OCI-LY1 (cell line): ENCODE measurements at regions not wholly inside any gene's neighbourhood (a gene's known extent, or its start where the extent isn't known, plus 50 kb on each side); places are given as distances from the start of the nearest gene placed in this dataset.

Experiments
- H2AFZ ChIP-seq: fragments of 200-600 bp; sonication (generic), shearing (Covaris generic); 2 replicates; pipeline ENCODE4 v1.6.0; 2014; ENCODE audit warnings: antibody characterized with exemption, mild to moderate bottlenecking, low read length
- H3F3A ChIP-seq: fragments of 200-600 bp; sonication (generic), shearing (Covaris generic); 2 replicates; pipeline ENCODE4 v1.6.0; 2014; ENCODE audit warnings: mild to moderate bottlenecking, antibody characterized with exemption, low read length, moderate library complexity; ENCODE audit not compliant: insufficient read depth
- H3K27ac ChIP-seq: fragments of 200-600 bp; sonication (generic); 2 replicates; pipeline ENCODE4 v1.5.1; 2014; ENCODE audit warnings: low read length, mixed run types, mild to moderate bottlenecking, low read depth; ENCODE audit not compliant: poor library complexity, severe bottlenecking
- H3K27me3 ChIP-seq: fragments of 200-600 bp; sonication (generic); 2 replicates; pipeline ENCODE4 v1.6.0; 2014; ENCODE audit warnings: antibody characterized with exemption, mild to moderate bottlenecking, low read length, moderate library complexity; ENCODE audit not compliant: insufficient read depth
- H3K36me3 ChIP-seq: fragments of 200-600 bp; sonication (generic); 2 replicates; pipeline ENCODE4 v1.6.1; 2014; ENCODE audit warnings: mild to moderate bottlenecking, antibody characterized with exemption, low read length, moderate library complexity, mixed read lengths; ENCODE audit not compliant: insufficient read depth
- H3K4me1 ChIP-seq: fragments of 200-600 bp; sonication (generic); 2 replicates; pipeline ENCODE4 v1.5.1; 2014; ENCODE audit warnings: mild to moderate bottlenecking, low read length, moderate library complexity; ENCODE audit not compliant: insufficient read depth, severe bottlenecking
- H3K4me2 ChIP-seq: fragments of 200-600 bp; sonication (generic), shearing (Covaris generic); 2 replicates; pipeline ENCODE4 v1.6.1; 2014; ENCODE audit warnings: low read length
- H3K4me3 ChIP-seq: fragments of 200-600 bp; sonication (generic); 2 replicates; pipeline ENCODE4 v1.5.1; 2014; ENCODE audit warnings: low read length, low read depth, mild to moderate bottlenecking, mixed read lengths; ENCODE audit not compliant: poor library complexity, severe bottlenecking
- H3K79me2 ChIP-seq: fragments of 200-600 bp; shearing (Covaris generic); 2 replicates; pipeline ENCODE4 v1.6.1; 2016; ENCODE audit warnings: mixed run types, low read length, mixed read lengths; ENCODE audit not compliant: insufficient read depth
- H3K9ac ChIP-seq: fragments of 200-600 bp; sonication (generic), shearing (Covaris generic); 2 replicates; pipeline ENCODE4 v1.6.1; 2014; ENCODE audit warnings: mild to moderate bottlenecking, low read length, mixed read lengths
- H3K9me2 ChIP-seq: fragments of 200-600 bp; sonication (generic), shearing (Covaris generic); 2 replicates; pipeline ENCODE4 v1.6.1; 2014; ENCODE audit warnings: low read depth, mild to moderate bottlenecking, low read length, mixed read lengths
- H3K9me3 ChIP-seq: fragments of 200-600 bp; shearing (Covaris generic); 2 replicates; pipeline ENCODE4 v1.6.1; 2014; ENCODE audit warnings: low read length, mixed read lengths
- H4K20me1 ChIP-seq: fragments of 200-600 bp; sonication (generic), shearing (Covaris generic); 2 replicates; pipeline ENCODE4 v1.6.0; 2016; ENCODE audit warnings: mild to moderate bottlenecking, low read length; ENCODE audit not compliant: insufficient read depth
- EZH2 ChIP-seq: fragments of 200-600 bp; sonication (generic), shearing (Covaris generic); IDR thresholded peaks from 2 replicates; pipeline ENCODE4 v1.8.0; 2017; ENCODE audit warnings: borderline replicate concordance, mixed run types, mild to moderate bottlenecking, antibody characterized with exemption, low read length, moderate library complexity, mixed read lengths
- TF ChIP-seq, protein P1 (sequence below): fragments of 200-600 bp; sonication (generic), shearing (Covaris generic); IDR thresholded peaks from 2 replicates; pipeline ENCODE4 v1.5.1; 2017; ENCODE audit warnings: mild to moderate bottlenecking, antibody characterized with exemption, low read length, moderate library complexity, mixed read lengths

DNA sequence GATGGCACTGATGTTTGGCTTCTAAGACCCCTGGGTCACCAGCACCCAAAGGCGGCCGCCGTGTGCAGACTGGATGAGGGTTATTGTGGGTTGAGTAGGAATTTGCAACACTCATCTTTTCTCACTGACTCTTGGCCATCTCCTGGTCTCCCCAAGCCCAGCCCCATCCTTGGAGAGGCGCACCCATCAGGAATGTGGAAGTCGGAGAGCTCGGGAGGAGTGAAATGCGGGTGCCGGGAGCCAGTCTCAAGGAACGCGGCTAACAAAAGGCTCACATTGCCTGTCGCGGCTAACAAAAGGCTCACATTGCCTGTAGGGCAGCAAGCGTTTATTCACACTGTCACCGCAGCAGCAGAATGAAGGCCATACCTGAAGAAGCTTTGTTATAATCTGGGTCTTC lies 248.6 kb downstream of the FOXL1 start:
- TF ChIP-seq, protein P1, sequence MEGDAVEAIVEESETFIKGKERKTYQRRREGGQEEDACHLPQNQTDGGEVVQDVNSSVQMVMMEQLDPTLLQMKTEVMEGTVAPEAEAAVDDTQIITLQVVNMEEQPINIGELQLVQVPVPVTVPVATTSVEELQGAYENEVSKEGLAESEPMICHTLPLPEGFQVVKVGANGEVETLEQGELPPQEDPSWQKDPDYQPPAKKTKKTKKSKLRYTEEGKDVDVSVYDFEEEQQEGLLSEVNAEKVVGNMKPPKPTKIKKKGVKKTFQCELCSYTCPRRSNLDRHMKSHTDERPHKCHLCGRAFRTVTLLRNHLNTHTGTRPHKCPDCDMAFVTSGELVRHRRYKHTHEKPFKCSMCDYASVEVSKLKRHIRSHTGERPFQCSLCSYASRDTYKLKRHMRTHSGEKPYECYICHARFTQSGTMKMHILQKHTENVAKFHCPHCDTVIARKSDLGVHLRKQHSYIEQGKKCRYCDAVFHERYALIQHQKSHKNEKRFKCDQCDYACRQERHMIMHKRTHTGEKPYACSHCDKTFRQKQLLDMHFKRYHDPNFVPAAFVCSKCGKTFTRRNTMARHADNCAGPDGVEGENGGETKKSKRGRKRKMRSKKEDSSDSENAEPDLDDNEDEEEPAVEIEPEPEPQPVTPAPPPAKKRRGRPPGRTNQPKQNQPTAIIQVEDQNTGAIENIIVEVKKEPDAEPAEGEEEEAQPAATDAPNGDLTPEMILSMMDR: no peak
- TF ChIP-seq EZH2: no peak
- H3K79me2 ChIP-seq: no peaks in the 10 kb centered on the region
- H3K4me1 ChIP-seq: no peaks in the 10 kb centered on the region
- no peaks in the 10 kb centered on the region for H3F3A ChIP-seq
- no peaks in the 10 kb centered on the region for H3K36me3 ChIP-seq
- H2AFZ ChIP-seq: no peak overlapping the region
- H3K27me3 ChIP-seq: no peaks in the 10 kb centered on the region
- no peaks in the 10 kb centered on the region for H3K9me3 ChIP-seq
- H3K27ac ChIP-seq: no peak overlapping the region
- H3K9me2 ChIP-seq: no peaks in the 10 kb centered on the region
- no peaks in the 10 kb centered on the region for H4K20me1 ChIP-seq
- no peak overlapping the region for H3K9ac ChIP-seq
- no peak overlapping the region for H3K4me2 ChIP-seq
- H3K4me3 ChIP-seq: no peak overlapping the region

DNA sequence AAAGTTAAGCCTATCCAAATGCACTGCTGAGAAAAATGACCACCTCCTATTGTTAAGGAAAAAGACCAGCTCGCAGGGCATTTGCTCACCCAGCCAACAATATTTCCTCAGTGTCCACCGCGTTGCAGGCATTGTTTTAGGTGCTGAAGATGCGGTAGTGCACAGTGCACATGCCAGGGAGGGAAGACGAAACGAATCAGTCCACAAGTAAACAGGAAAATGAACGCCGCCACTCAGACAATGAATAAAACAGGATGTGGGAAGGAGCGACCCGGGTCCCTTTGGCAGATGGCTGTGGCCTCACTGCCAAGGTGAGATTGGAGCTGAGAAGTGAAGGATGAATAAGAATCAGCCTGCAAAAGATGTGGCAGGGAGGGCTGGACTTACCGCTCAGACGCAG lies 249.2 kb downstream of the FOXL1 start:
- Histone ChIP-seq H3K36me3 (no peaks in the 10 kb centered on the region), H3F3A (no peaks in the 10 kb centered on the region), H3K4me1 (no peaks in the 10 kb centered on the region), H3K4me2 (no peak overlapping the region), H2AFZ (no peak overlapping the region), H3K9ac (no peak overlapping the region), H3K79me2 (no peaks in the 10 kb centered on the region), H4K20me1 (no peaks in the 10 kb centered on the region), H3K9me3 (no peaks in the 10 kb centered on the region), H3K27me3 (no peaks in the 10 kb centered on the region), H3K9me2 (no peaks in the 10 kb centered on the region), H3K27ac (no peak overlapping the region), H3K4me3 (no peak overlapping the region)
- TF ChIP-seq, protein P1: no peak
- no peak for TF ChIP-seq EZH2

DNA sequence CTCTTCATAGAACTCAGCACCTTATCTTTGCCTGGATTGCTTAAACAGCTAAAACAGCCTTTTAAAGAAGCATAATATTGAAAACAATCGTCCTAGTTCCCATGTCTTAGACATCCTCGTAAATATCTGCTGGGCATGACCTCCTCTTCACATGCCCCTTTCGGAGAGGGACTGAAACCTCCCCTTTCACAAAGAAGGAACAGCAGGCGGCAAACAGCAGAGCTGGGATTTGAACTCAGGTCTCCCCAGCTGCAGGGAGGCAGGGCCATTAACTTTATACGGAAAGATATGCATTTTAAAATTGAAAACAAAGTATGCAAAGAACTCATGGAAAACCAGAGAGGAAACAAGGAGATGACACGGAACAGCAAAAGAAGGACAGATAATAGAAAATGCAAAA lies 249.9 kb downstream of the FOXL1 start:
- Histone ChIP-seq H3K4me1 (no peaks in the 10 kb centered on the region), H3K9me2 (no peaks in the 10 kb centered on the region), H3K4me3 (no peak overlapping the region), H3K36me3 (no peaks in the 10 kb centered on the region), H3K27me3 (no peaks in the 10 kb centered on the region), H3K27ac (no peak overlapping the region), H3K4me2 (no peak overlapping the region), H3F3A (no peaks in the 10 kb centered on the region), H4K20me1 (no peaks in the 10 kb centered on the region), H3K9me3 (no peaks in the 10 kb centered on the region), H2AFZ (no peak overlapping the region), H3K9ac (no peak overlapping the region), H3K79me2 (no peaks in the 10 kb centered on the region)
- no peak for TF ChIP-seq EZH2
- TF ChIP-seq, protein P1: no peak
